Osteocyte (in vitro differentiated cells): ENCODE measurements at regions not wholly inside any gene's neighbourhood (a gene's known extent, or its start where the extent isn't known, plus 50 kb on each side); places are given as distances from the start of the nearest gene placed in this dataset.

Experiments used
- DNase-seq: peaks from one replicate; pipeline ENCODE4 v3.0.0; 2021; ENCODE audit warnings: mixed read lengths; ENCODE audit not compliant: unreplicated experiment; ENCODE audit errors: extremely low spot score
- H3K27ac Mint-ChIP-seq: one replicate; pipeline ENCODE4 v1.8.0; 2021; ENCODE audit warnings: mild to moderate bottlenecking, mixed read lengths; ENCODE audit not compliant: unreplicated experiment
- H3K27me3 Mint-ChIP-seq: one replicate; pipeline ENCODE4 v1.8.0; 2021; ENCODE audit warnings: mixed read lengths; ENCODE audit not compliant: unreplicated experiment
- H3K36me3 Mint-ChIP-seq: one replicate; pipeline ENCODE4 v1.8.0; 2021; ENCODE audit warnings: mixed read lengths; ENCODE audit not compliant: unreplicated experiment
- H3K4me1 Mint-ChIP-seq: one replicate; pipeline ENCODE4 v1.8.0; 2021; ENCODE audit warnings: mixed read lengths; ENCODE audit not compliant: unreplicated experiment
- H3K4me3 Mint-ChIP-seq: one replicate; pipeline ENCODE4 v1.8.0; 2021; ENCODE audit warnings: mild to moderate bottlenecking, moderate library complexity, mixed read lengths; ENCODE audit not compliant: unreplicated experiment
- H3K9me3 Mint-ChIP-seq: one replicate; pipeline ENCODE4 v1.8.0; 2021; ENCODE audit warnings: mixed read lengths; ENCODE audit not compliant: unreplicated experiment
- CTCF ChIP-seq: fragments of 200-600 bp; sonication (generic); IDR thresholded peaks from 2 replicates; pipeline ENCODE4 v1.5.0; 2021; ENCODE audit warnings: antibody characterized with exemption, mild to moderate bottlenecking, moderate library complexity

GRCh38 chr18:39558658-39559057 lies 1993.1 kb upstream of the CELF4 start:
- H3K27me3 Mint-ChIP-seq = peaks cover under 1% of the 10 kb centered on the region
- no peak for DNase-seq
- no peaks in the 10 kb centered on the region for H3K9me3 Mint-ChIP-seq
- no peak overlapping the region for H3K4me3 Mint-ChIP-seq
- no peaks in the 10 kb centered on the region for H3K36me3 Mint-ChIP-seq
- peaks cover 3% of the 10 kb centered on the region for H3K4me1 Mint-ChIP-seq
- TF ChIP-seq CTCF = no peak
- H3K27ac Mint-ChIP-seq = no peak overlapping the region

- no peak for DNase-seq
- Mint-ChIP-seq H3K9me3 (no peaks in the 10 kb centered on the region), H3K27me3 (peaks cover 4% of the 10 kb centered on the region), H3K4me1 (peaks cover 3% of the 10 kb centered on the region), H3K27ac (no peak overlapping the region), H3K4me3 (no peak overlapping the region), H3K36me3 (no peaks in the 10 kb centered on the region)
- no peak for TF ChIP-seq CTCF
Measured at GRCh38 chr18:39555496-39555895, 1989.9 kb upstream of the CELF4 start.

- Mint-ChIP-seq H3K9me3 (no peaks in the 10 kb centered on the region), H3K4me1 (peaks cover 2% of the 10 kb centered on the region), H3K27ac (no peak overlapping the region), H3K36me3 (no peaks in the 10 kb centered on the region), H3K4me3 (no peak overlapping the region), H3K27me3 (peaks cover 4% of the 10 kb centered on the region)
- DNase-seq = no peak
- no peak for TF ChIP-seq CTCF
Measured at GRCh38 chr18:39550701-39551100, 1985.1 kb upstream of the CELF4 start.

- H3K27ac Mint-ChIP-seq = no peak overlapping the region
- peaks cover 4% of the 10 kb centered on the region for H3K27me3 Mint-ChIP-seq
- no peak overlapping the region for H3K4me3 Mint-ChIP-seq
- no peaks in the 10 kb centered on the region for H3K9me3 Mint-ChIP-seq
- H3K36me3 Mint-ChIP-seq = no peaks in the 10 kb centered on the region
- H3K4me1 Mint-ChIP-seq = no peaks in the 10 kb centered on the region
- TF ChIP-seq CTCF = no peak
- no peak for DNase-seq
Measured at GRCh38 chr18:39549144-39549543, 1983.5 kb upstream of the CELF4 start.

GRCh38 chr18:39531659-39532058 lies 1966.1 kb upstream of the CELF4 start:
- no peaks in the 10 kb centered on the region for H3K9me3 Mint-ChIP-seq
- peaks cover 2% of the 10 kb centered on the region for H3K27me3 Mint-ChIP-seq
- no peak overlapping the region for H3K4me3 Mint-ChIP-seq
- DNase-seq = no peak
- H3K36me3 Mint-ChIP-seq = no peaks in the 10 kb centered on the region
- H3K4me1 Mint-ChIP-seq = no peaks in the 10 kb centered on the region
- no peak for TF ChIP-seq CTCF
- no peak overlapping the region for H3K27ac Mint-ChIP-seq
